Uterus (tissue), 3 donors: ENCODE measurements at regions not wholly inside any gene's neighbourhood (a gene's known extent, or its start where the extent isn't known, plus 50 kb on each side); places are given as distances from the start of the nearest gene placed in this dataset.

ENCODE experiments used
- DNase-seq, 2 donors: peaks; one replicate each; pipeline ENCODE4 v3.0.0-alpha.2; 2019 to 2020
- H3K27ac ChIP-seq, 2 donors: fragments of 200-600 bp; sonication (generic); 1 replicate in 1 of 2; 2 replicates in 1 of 2; pipeline ENCODE4 v1.5.1; 2016 to 2018
- H3K27me3 ChIP-seq, 2 donors: fragments of 200-600 bp; sonication (generic); one replicate each; pipeline ENCODE4 v1.5.1; 2018 to 2019; ENCODE audit warnings: control low read depth in 1 of 2
- H3K36me3 ChIP-seq, 2 donors: fragments of 200-600 bp; sonication (generic); one replicate each; pipeline ENCODE4 v1.5.1; 2019; ENCODE audit warnings: control low read depth in 1 of 2
- H3K4me1 ChIP-seq, 2 donors: fragments of 200-600 bp; sonication (generic); one replicate each; pipeline ENCODE4 v1.5.1; 2018 to 2019; ENCODE audit warnings: control low read depth in 1 of 2
- H3K4me3 ChIP-seq, 2 donors: fragments of 200-600 bp; sonication (generic); 1 replicate in 1 of 2; 2 replicates in 1 of 2; pipeline ENCODE4 v1.5.1; 2018 to 2019; ENCODE audit warnings: mild to moderate bottlenecking in 1 of 2
- H3K9me3 ChIP-seq, 2 donors: fragments of 200-600 bp; sonication (generic); one replicate each; pipeline ENCODE4 v1.5.1; 2019; ENCODE audit warnings: control low read depth in 1 of 2
- POLR2A ChIP-seq, 2 donors: fragments of 450-650 bp; IDR thresholded peaks; one replicate each; pipeline ENCODE4 v1.6.1; 2016; ENCODE audit warnings: antibody characterized with exemption in 2 of 2, mild to moderate bottlenecking in 1 of 2, moderate library complexity in 1 of 2
- intact Hi-C: fragments of 100-400 bp; cut with DNase I; formaldehyde crosslinking; loops from one replicate; pipeline ENCODE4 v1.15.1; 2023; ENCODE audit warnings: low total_unique reads
- TF ChIP-seq, protein P1 (sequence below), 4 experiments: fragments of 200-600 bp in 2 of 4; fragments of 450-650 bp in 2 of 4; sonication (generic) in 2 of 4; IDR thresholded peaks; one replicate each; pipeline ENCODE4 v1.5.1; 2016 to 2019; ENCODE audit warnings: antibody characterized with exemption in 4 of 4, mild to moderate bottlenecking in 2 of 4, moderate library complexity in 1 of 4
- donor health status: DM: yes; HTN: yes; CAD: no.

DNA sequence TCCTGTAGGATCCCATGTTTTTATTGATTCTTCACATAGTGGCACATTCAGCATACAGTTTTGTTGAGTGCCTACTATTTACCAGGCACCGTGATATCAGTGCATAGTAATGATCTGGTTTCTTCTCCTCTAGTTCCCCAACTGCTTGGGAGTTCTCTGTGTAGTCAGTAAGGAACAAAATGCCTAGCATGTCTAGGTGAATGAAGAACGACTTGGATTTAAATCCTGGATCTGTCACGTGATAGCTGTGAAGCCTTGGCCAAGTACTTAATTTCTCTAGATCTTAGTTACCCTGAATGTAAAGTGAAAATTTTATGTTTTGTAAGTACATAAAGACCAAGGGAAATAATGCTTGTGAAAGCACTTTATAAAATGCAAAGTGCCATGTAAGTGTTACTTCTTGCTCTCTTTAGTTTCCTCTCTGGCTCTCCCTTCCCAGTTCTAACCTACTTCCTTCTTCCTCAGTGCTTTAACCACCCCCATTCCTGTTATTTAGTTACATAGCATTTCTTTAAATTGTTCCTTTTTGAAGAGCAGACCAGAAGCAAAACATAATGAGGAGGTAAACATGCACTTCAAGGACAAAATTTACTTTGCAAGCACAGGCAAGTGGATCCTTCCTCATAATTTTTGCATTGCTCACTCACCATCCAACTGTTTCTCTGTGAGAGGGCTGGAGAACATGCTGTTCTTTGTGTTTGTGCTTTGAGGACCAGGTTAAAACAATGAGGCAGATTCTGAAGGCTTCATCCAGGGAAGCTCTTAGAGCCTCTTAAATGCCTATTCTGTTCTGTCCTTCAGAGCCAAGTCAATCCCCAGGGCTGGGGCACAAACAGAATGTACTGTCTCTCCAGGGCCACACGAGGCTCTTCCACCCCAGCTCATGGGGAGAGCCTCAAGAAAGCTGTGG lies 353.9 kb upstream of the TENM4 start:
- H3K4me1 ChIP-seq, result no peaks in the 10 kb centered on the region
- TF ChIP-seq, protein P1, sequence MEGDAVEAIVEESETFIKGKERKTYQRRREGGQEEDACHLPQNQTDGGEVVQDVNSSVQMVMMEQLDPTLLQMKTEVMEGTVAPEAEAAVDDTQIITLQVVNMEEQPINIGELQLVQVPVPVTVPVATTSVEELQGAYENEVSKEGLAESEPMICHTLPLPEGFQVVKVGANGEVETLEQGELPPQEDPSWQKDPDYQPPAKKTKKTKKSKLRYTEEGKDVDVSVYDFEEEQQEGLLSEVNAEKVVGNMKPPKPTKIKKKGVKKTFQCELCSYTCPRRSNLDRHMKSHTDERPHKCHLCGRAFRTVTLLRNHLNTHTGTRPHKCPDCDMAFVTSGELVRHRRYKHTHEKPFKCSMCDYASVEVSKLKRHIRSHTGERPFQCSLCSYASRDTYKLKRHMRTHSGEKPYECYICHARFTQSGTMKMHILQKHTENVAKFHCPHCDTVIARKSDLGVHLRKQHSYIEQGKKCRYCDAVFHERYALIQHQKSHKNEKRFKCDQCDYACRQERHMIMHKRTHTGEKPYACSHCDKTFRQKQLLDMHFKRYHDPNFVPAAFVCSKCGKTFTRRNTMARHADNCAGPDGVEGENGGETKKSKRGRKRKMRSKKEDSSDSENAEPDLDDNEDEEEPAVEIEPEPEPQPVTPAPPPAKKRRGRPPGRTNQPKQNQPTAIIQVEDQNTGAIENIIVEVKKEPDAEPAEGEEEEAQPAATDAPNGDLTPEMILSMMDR (IDR thresholded peaks at IDR 0.05), result no peak
- TF ChIP-seq POLR2A (IDR thresholded peaks at IDR 0.05), result no peak
- no peaks in the 10 kb centered on the region for H3K27me3 ChIP-seq
- intact Hi-C loops, result no loop called here
- no peaks in the 10 kb centered on the region for H3K36me3 ChIP-seq
- H3K4me3 ChIP-seq, result no peak overlapping the region
- no peak overlapping the region for H3K27ac ChIP-seq
- no peak for DNase-seq
- no peaks in the 10 kb centered on the region for H3K9me3 ChIP-seq

DNA sequence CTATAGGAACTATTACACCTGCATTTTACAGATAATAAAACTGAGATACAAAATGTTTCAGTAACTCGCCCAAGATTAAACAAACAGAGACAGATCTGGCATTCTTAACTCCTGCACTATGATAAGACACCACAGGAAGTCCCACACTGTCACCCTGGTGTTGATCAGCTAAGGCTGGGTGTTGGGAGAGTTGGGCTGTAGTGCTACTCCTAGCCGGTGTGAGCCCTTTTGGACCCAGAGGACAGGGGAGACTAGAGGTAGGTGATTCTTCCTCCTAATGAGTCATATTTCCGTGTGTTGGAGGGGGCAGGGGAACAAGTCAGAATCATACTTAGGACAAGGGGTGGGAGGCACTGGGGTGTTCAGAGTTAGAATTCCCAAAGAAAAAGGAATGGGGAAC lies 353.2 kb upstream of the TENM4 start:
- Histone ChIP-seq H3K9me3 (no peaks in the 10 kb centered on the region), H3K36me3 (no peaks in the 10 kb centered on the region), H3K27me3 (no peaks in the 10 kb centered on the region), H3K4me1 (no peaks in the 10 kb centered on the region), H3K4me3 (no peak overlapping the region), H3K27ac (no peak overlapping the region)
- TF ChIP-seq, protein P1 (IDR thresholded peaks at IDR 0.05), result no peak
- no peak for TF ChIP-seq POLR2A (IDR thresholded peaks at IDR 0.05)
- DNase-seq, result no peak
- intact Hi-C loops, result no loop called here

DNA sequence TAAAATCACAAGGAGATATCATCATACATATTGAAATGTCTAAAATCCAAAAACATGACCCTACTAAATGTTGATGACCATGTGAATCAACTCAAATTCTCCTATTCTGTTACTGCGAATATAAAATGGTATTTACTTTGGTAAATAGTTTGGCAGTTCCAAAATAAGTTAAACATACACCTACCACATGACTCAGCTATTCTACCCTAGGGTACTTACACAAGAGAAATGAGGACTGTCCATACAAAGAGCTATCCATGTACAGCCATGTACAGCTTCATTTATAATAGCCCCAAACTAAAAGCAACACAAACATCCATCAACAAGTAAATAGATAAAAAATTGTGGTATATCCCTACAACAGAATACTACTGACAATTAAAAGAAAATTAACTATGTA lies 346.1 kb upstream of the TENM4 start:
- Histone ChIP-seq H3K27me3 (no peaks in the 10 kb centered on the region), H3K27ac (no peak overlapping the region), H3K4me1 (no peaks in the 10 kb centered on the region), H3K36me3 (no peaks in the 10 kb centered on the region), H3K4me3 (no peak overlapping the region), H3K9me3 (no peaks in the 10 kb centered on the region)
- DNase-seq, result no peak
- intact Hi-C loops, result no loop called here
- TF ChIP-seq, protein P1 (IDR thresholded peaks at IDR 0.05), result no peak
- TF ChIP-seq POLR2A (IDR thresholded peaks at IDR 0.05), result no peak

DNA sequence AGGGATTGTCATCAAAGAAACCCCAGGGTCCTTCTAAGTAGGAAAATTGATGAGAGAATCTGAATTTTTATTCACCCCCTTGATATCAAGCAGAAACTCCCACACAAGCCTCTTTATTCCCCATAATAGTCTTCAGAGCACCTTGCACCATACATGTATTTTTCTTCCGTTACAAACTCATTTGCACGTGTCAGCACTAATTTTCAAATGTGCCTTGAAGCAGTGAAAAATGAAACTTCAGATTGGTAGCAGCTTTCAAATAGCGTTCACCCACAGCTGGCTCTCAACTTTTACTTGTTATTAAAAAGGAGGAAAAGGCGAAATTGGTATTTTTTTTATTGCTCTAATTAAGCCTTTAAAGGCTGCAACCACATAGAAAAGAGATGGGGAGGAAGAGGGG lies 343.0 kb upstream of the TENM4 start:
- TF ChIP-seq POLR2A (IDR thresholded peaks at IDR 0.05), result no peak
- TF ChIP-seq, protein P1 (IDR thresholded peaks at IDR 0.05), result no peak
- no peaks in the 10 kb centered on the region for H3K36me3 ChIP-seq
- H3K4me1 ChIP-seq, result no peaks in the 10 kb centered on the region
- no peaks in the 10 kb centered on the region for H3K27me3 ChIP-seq
- DNase-seq, result no peak
- H3K4me3 ChIP-seq, result no peak overlapping the region
- intact Hi-C loops, result no loop called here
- H3K27ac ChIP-seq, result no peak overlapping the region
- H3K9me3 ChIP-seq, result no peaks in the 10 kb centered on the region

DNA sequence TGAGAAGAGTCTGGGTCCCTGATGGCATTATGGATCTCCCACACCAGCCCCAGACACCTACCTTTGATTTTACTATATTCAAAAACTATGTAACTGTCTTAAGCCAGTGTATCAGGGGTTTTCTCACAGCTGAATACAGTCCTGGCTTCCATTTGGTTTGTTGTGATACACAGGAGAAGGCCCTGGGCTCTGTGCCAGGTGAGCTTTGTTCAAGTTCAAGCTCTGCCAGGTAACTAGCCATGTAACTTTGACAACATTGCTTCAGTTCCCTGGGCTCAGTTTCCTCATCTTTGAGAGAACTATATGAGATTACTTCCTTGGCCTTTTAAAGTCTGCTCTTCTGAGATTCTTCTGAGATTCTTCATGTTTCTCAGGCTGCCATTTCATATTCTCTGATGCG lies 327.5 kb upstream of the TENM4 start:
- intact Hi-C loops, result no loop called here
- H3K9me3 ChIP-seq, result no peaks in the 10 kb centered on the region
- no peaks in the 10 kb centered on the region for H3K36me3 ChIP-seq
- H3K27ac ChIP-seq, result no peak overlapping the region
- no peaks in the 10 kb centered on the region for H3K4me1 ChIP-seq
- H3K4me3 ChIP-seq, result no peak overlapping the region
- TF ChIP-seq, protein P1 (IDR thresholded peaks at IDR 0.05), result no peak
- TF ChIP-seq POLR2A (IDR thresholded peaks at IDR 0.05), result no peak
- H3K27me3 ChIP-seq, result no peaks in the 10 kb centered on the region
- no peak for DNase-seq
